SW480 (cell line): ENCODE measurements at regions not wholly inside any gene's neighbourhood (a gene's known extent, or its start where the extent isn't known, plus 50 kb on each side); places are given as distances from the start of the nearest gene placed in this dataset.

Experiments used
- DNase-seq: peaks from one replicate; pipeline ENCODE4 v3.0.0-alpha.2; 2016; ENCODE audit warnings: low spot score

DNA sequence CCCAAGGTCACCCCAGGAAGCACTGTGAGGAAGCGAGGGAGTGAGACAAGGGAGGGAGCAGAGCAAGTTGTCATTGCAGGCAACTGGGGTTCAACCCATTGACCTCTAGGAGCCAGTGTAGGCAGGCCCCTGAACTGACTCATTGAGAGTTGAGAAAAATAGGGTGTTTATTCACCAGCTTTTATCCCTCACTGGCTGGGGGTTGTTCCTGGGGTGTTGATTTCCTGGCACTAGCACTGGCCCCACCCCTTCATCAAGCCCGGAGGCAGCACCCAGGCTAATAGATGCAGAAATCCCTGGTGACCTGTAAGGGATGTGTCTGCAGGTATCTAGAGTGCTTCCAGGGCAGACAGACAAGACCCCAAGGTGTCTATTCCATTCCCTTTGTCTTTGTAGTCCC is 183.9 kb downstream of the ARRDC4 start:
- DNase-seq: no peak

DNA sequence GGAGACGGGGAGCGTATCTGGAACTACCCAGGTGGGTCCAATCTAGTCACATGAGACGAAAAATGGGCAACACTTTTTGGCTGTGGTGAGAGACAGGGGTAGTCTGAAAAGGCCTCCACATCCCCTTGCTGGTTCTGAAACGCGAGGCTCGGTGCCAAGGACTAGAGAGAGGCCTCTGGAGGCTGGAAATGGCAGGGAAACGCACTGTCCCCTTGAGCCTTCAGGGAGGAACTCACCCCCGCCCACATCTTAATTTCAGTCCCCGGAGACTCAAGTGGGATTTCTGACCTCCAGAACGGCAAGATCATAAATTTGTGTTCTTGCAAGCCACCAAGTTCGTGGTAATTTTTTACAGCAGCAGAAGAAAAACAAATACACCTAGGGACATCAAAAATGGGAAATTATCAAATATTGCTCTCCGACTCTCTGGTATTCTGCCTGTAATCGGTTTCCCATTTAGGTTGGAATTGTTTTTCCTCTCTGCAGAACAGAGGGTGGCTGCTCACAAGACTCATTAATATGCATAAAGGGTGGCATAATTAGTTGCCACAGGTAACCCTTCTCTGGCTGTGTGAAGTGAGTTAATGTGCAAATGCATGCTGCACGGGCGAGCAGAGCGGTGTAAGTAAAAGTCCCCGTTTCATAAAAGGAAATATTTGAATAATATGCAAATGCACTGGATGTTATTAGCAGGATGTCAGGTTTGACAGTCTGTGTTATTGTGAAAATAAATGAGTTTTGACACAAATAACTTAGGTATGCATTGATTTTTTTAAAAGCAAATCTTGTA is 185.7 kb downstream of the ARRDC4 start:
- DNase-seq: no peak

- DNase-seq: no peak
These were observed 186.9 kb downstream of the ARRDC4 start for GRCh38 chr15:98147415-98147814.

DNA sequence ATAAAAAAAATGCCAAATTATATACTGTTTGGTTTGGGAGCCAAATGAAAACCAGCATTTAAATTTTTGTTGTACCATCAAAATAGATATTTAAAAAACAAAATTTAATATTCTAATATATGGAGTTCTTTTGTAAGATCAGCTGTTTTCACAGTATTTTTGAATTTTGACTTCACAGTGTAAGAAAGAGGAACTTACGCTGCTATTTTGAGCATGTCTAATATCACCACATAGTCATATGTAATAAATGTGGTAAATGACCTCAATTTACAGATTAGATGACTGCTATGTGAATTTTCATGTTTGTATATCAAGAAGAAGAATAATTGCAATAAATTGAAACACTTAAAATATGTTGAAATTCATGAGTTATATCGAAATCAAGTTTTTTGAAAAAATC is 189.6 kb downstream of the ARRDC4 start:
- no peak for DNase-seq

DNA sequence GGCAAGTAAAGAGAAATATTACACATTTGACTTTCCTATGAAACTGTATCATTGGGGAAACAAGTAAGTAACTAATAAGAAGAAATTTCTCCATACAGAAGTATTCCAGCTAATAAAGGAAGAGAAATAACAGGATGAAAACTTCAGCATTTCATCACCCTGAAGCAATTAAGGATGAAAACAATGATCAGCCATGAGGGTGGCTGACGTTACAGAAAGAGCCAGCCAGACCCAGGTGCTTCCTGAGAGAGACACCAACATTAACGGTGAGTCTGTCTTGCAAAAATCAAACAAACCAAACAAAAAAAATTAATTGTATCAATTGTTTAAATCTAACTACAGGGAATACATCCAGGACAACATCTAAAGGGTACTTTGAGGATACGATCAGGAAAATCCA is 190.0 kb downstream of the ARRDC4 start:
- no peak for DNase-seq

DNA sequence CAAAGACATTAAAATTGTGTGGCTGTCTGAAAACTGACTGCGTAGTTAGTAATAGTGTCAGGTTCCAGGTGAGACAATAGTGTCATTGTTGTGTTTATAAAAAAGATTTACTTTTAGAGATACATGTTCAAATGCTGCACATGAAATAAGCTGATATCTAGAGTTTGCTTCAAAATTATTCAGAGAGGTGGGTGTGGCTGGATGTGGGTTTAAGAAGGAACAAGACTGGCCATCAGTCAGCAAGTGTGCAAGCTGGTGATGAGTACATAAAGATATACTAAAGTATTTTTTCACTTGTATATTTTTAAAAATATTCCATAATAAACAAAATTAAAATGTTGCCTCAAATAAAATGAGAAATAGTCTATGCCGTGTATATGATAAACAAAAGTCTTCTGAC is 190.6 kb downstream of the ARRDC4 start:
- no peak for DNase-seq

DNA sequence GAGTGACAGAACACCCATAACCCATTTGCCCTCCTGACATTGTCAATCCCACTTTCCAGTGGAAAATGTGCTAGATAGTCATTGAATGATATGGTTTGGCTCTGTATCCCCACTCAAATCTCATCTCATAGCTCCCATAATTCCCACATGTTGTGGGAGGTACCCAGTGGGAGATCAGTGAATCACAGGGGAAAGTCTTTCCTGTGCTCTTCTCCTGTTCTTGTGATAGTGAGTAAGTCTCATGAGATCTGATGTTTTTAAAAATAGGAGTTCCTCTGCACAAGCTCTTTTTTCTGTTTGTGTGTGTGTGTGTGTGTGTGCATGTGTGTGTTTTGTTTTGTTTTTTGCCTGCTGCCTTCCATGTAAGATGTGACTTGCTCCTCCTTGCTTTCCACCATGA is 191.7 kb downstream of the ARRDC4 start:
- DNase-seq: no peak

DNA sequence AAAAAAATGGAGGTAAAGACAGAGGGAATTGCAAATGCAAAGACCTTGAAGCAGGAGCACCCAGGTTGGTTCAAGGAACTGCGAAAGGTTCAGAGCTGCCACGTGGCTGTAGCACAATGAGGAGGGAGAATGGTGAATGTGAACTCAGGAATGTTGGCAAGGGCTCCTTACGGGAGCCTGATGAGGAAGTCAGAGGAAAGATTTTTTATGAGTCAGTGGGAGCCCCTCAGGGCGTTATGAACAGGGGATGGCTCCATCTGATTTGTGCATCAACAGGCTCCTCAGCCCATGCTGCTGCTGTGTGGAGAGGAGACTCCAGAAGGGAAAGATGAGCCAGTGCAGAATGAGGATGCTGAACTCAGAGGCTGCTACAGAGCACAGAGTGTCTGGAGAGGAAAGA is 194.4 kb downstream of the ARRDC4 start:
- no peak for DNase-seq

DNA sequence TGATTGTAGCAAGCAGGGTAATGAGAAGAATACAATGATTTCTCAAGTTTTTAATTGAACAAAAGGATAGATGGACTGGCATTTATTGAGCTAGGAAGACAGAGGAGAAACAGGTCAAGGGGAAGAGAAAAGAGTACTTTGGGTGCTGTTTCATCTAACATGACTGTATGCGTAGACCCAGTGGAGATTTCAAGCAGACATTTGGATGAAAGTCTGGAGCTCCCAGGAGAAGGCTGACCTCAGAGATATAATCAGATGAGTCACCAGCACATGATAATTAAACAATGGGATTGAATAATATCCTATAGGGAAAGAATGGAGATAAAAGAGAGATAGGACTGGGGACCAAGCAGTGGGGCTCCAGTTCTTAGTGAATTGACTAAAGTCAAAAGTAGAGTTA is 194.9 kb downstream of the ARRDC4 start:
- DNase-seq: no peak

- no peak for DNase-seq
These were observed 199.7 kb downstream of the ARRDC4 start for GRCh38 chr15:98160236-98160635.

GRCh38 chr15:98163319-98164045 is 203.0 kb downstream of the ARRDC4 start:
- DNase-seq: no peak

DNA sequence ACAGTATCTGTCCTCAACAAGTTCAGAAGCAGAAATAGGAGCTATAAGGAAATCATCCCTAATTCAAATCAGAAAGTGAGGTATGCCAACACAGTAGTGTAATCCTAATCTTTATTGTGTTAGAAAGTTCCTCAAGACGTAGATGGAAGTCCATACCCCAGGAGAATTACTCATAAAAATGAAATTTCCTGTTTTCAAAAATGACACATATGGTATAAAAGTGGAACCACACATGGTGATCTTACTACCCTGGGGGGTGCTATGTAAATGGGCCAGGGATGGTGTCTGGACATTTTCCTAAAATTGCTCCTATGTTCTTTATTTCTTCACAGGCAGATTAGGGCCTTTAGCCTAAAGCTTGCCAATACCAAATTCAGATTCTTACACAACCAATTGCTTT is 204.1 kb downstream of the ARRDC4 start:
- no peak for DNase-seq

GRCh38 chr15:98164986-98165385 is 204.5 kb downstream of the ARRDC4 start:
- no peak for DNase-seq

DNA sequence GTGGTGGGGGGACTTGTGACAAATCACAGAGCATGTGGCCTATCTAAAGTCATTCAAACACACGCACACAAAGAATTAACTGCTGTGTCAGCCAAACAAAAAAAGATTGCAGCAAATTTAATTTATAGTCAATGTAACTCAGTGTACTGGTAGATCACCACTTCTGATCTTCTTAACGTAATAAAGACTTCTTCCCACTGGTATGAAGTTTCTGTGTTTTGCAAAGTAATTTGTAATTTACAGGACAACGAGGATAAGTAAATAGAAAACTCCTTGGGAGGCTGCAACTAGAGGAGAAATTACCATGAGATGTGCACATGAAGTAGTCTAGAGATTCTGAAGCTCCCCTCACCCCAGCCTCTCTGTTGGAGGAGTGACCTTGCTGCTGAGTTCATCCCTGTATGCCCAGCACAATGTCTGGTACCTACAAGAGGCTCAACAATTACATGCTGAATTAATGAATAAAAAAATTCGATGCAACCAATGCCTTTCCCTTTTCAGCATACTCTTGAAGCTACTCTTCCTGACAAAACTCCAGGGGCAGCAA is 207.3 kb downstream of the ARRDC4 start:
- no peak for DNase-seq

DNA sequence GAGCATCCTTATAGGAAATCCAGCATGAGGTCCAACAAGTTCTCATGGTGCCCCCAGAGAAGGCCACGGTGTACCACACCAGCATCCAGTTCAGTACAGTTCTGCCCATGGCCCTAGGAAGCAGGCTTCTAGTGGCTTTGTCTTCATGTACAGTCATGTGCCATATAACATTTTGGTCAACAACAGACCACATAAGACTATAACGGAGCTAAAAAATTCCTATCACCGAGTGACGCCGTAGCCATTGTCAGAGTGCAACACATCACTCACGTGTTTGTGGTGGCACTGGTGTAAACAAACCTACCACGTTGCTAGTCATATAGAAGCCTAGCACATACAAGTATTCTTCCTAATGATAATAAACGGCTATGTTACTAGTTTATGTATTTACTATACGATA is 209.0 kb downstream of the ARRDC4 start:
- no peak for DNase-seq

- DNase-seq: peak; percentile 62
These were observed 213.8 kb downstream of the ARRDC4 start for GRCh38 chr15:98174286-98174685.

- DNase-seq: no peak
These were observed 214.3 kb downstream of the ARRDC4 start for GRCh38 chr15:98174841-98175240.

DNA sequence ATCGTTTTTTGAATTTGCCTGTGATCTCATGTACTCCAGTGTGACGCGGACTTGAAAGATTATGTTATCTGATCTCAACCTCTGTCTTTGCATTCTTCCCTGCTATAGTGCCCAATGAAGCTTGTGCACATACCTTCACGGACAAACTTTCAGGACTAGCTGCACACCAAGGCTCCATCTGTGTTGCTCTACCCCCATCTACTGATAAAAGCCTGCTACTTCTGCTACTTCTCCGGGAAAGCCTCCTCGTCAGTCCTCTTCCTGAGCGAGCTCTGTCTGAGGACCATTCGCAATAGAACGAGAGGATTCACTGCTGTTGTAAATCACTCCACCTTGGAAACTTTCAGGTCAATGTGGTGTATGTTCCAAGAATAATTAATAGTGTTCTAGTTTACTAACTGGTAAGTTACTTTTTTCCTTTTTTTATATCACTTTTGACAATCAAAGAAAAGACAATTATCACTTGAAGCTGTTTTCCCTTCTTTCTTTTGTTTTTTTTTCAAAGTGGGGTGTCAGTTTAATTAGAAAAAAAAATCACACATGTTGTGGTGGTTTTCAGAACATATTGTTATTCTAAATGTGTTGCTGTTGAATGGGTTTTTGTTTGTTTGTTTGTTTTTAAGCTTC is 217.6 kb downstream of the ARRDC4 start:
- DNase-seq: peak; percentile 89

GRCh38 chr15:98178861-98179260 is 218.4 kb downstream of the ARRDC4 start:
- no peak for DNase-seq

DNA sequence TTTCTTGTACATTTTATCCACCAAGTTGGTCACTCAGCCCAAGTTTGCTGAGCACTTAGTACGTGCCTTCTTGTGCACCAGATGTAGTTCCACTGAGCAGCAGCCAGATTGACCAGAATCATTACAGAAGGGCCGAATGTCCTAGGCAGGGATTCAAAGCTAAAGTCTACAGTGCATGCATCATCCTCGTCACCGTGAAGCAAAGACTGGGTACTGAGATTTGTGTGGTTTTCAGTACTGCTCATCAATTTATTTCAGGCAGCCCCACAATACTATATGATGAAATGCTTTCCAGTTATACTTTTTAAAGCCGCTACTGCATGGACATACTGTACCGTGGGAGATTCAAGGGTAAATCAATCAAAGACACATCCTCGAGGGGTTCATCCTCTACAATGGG is 227.0 kb downstream of the ARRDC4 start:
- DNase-seq: no peak

GRCh38 chr15:98190914-98191313 is 230.4 kb downstream of the ARRDC4 start:
- DNase-seq: no peak

GRCh38 chr15:98195796-98196195 is 235.3 kb downstream of the ARRDC4 start:
- DNase-seq: no peak

- DNase-seq: no peak
These were observed 235.9 kb downstream of the ARRDC4 start for GRCh38 chr15:98196371-98196770.
